ENCODE measurements at regions not wholly inside any gene's neighbourhood (a gene's known extent, or its start where the extent isn't known, plus 50 kb on each side); places are given as distances from the start of the nearest gene placed in this dataset.

- TF ChIP-seq POLR2A (IDR thresholded peaks at IDR 0.05; ENCODE audit: low read depth, low read length) (no peak), POLR2AphosphoS5 (IDR thresholded peaks at IDR 0.05; ENCODE audit: low read depth, low read length) (no peak), TAF1 (IDR thresholded peaks at IDR 0.05; ENCODE audit: low read depth, low read length) (no peak)
Measured at GRCh38 chr6:78810698-78811097, 56.7 kb upstream of the IRAK1BP1 start.
